K562 (cell line): ENCODE measurements at regions not wholly inside any gene's neighbourhood (a gene's known extent, or its start where the extent isn't known, plus 50 kb on each side); places are given as distances from the start of the nearest gene placed in this dataset.

Source experiments
- ATAC-seq: fragments of 200-7000 bp; cut with Tn5 transposase; 3 replicates; pipeline ENCODE4 v1.9.1; 2020; ENCODE audit warnings: moderate library complexity
- BruUV-seq: library from RNA; stranded (reverse); fragments of 400-500 nt; replicated peaks from 2 replicates; lab custom pipeline; 2021; lab: Mats Ljungman, UMichigan
- CTCF ChIA-PET: fragments of 300-600 bp; formaldehyde crosslinking; extraction: SDS; loops from one replicate; lab custom pipeline; 2021; ENCODE audit warnings: low intra/inter-chr PET ratio; lab: Yijun Ruan, JAX
- POLR2A ChIA-PET: fragments of 300-600, 350-650 bp; sonication (Branson Sonifier 250); formaldehyde crosslinking; extraction: SDS; loops from one replicate; lab custom pipeline; 2021; ENCODE audit warnings: antibody characterized with exemption, inconsistent platforms; lab: Yijun Ruan, JAX
- DNase-seq, 4 experiments: peaks; one replicate each; pipeline versions ENCODE4 v3.0.0 to v3.0.0-alpha.2; 2011 to 2018; ENCODE audit warnings: low spot score in 3 of 4, mixed read lengths in 3 of 4; ENCODE audit errors: extremely low read depth in 1 of 4
- FAIRE-seq: peaks from 2 replicates; lab custom pipeline; 2011; peaks lifted over from hg19 to GRCh38; lab: Jason Lieb, UNC
- H2AFZ ChIP-seq: 2 replicates; pipeline ENCODE4 v1.6.0; 2011; ENCODE audit warnings: low read depth, low read length, control low read depth, inconsistent platforms
- H3K27ac ChIP-seq: fragments of 200-600 bp; 3 replicates; pipeline ENCODE4 v1.8.0; 2011; ENCODE audit warnings: low read depth, mild to moderate bottlenecking, control low read depth, inconsistent platforms, low read length, moderate library complexity, mixed read lengths; ENCODE audit errors: extremely low read depth
- H3K27me3 ChIP-seq, 2 experiments: fragments of 300-600 bp in 1 of 2; 2 replicates in 1 of 2; 3 replicates in 1 of 2; pipeline versions ENCODE4 v1.6.0 to v1.8.0; 2011; ENCODE audit warnings: inconsistent platforms in 2 of 2, low read length in 2 of 2, mild to moderate bottlenecking in 1 of 2, mixed read lengths in 1 of 2, moderate library complexity in 1 of 2; ENCODE audit not compliant: control insufficient read depth in 2 of 2, insufficient read depth in 2 of 2
- H3K36me3 ChIP-seq: fragments of 300-600 bp; 3 replicates; pipeline ENCODE4 v1.8.0; 2011; ENCODE audit warnings: mild to moderate bottlenecking, low read length, inconsistent platforms; ENCODE audit not compliant: control insufficient read depth, insufficient read depth
- H3K4me1 ChIP-seq, 2 experiments: fragments of 200-600 bp in 1 of 2; replicated peaks in 1 of 2; 2 replicates in 1 of 2; 3 replicates in 1 of 2; pipeline versions ENCODE4 v1.5.1 to v1.8.0; 2011; ENCODE audit warnings: inconsistent platforms in 2 of 2, low read length in 2 of 2, mild to moderate bottlenecking in 1 of 2, mixed read lengths in 1 of 2, moderate library complexity in 1 of 2; ENCODE audit not compliant: control insufficient read depth in 2 of 2, insufficient read depth in 2 of 2
- H3K4me2 ChIP-seq: 2 replicates; pipeline ENCODE4 v1.6.1; 2011; ENCODE audit warnings: low read length, control low read depth, inconsistent platforms, mixed read lengths; ENCODE audit not compliant: insufficient read depth
- H3K4me3 ChIP-seq: fragments of 200-600 bp; sonication (generic), shearing (Covaris generic); 2 replicates; pipeline ENCODE4 v1.5.1; 2016; ENCODE audit warnings: control low read depth, inconsistent platforms
- H3K79me2 ChIP-seq: fragments of 200-600 bp; 3 replicates; pipeline ENCODE4 v1.8.0; 2011; ENCODE audit warnings: low read length, inconsistent platforms; ENCODE audit not compliant: control insufficient read depth, insufficient read depth
- H3K9ac ChIP-seq, 2 experiments: 2 replicates each; pipeline versions ENCODE4 v1.6.0 to v1.6.1; 2011; ENCODE audit warnings: low read depth in 2 of 2, low read length in 2 of 2, control low read depth in 1 of 2, inconsistent platforms in 1 of 2, mild to moderate bottlenecking in 1 of 2, mixed read lengths in 1 of 2; ENCODE audit not compliant: insufficient read depth in 1 of 2
- H3K9me1 ChIP-seq: one replicate; pipeline ENCODE4 v1.6.0; 2011; ENCODE audit warnings: inconsistent platforms, mild to moderate bottlenecking, low read length, moderate library complexity; ENCODE audit not compliant: control insufficient read depth, insufficient read depth
- H3K9me3 ChIP-seq: replicated peaks from 2 replicates; pipeline ENCODE4 v1.5.1; 2011; ENCODE audit warnings: low read depth, low read length, inconsistent platforms; ENCODE audit not compliant: control insufficient read depth, insufficient read depth
- H4K20me1 ChIP-seq: replicated peaks from 2 replicates; pipeline ENCODE4 v1.6.1; 2011; ENCODE audit warnings: low read length, inconsistent platforms, mixed read lengths; ENCODE audit not compliant: control insufficient read depth, insufficient read depth
- ATF1 ChIP-seq, 2 experiments: fragments of 450-650 bp in 1 of 2; IDR thresholded peaks; 2 replicates each; pipeline ENCODE4 v1.6.1; 2016; ENCODE audit warnings: missing compliant biosample characterization in 1 of 2, missing genetic modification characterization in 1 of 2
- CHCHD3 ChIP-seq: fragments of 250-450 bp; sonication (Bioruptor Pico); IDR thresholded peaks from 2 replicates; pipeline ENCODE4 v2.1.2; 2022; ENCODE audit warnings: mild to moderate bottlenecking
- CXXC5 ChIP-seq: fragments of 250-450 bp; sonication (Bioruptor Pico); IDR thresholded peaks from 2 replicates; pipeline ENCODE4 v1.8.0; 2022; ENCODE audit warnings: inconsistent platforms, mild to moderate bottlenecking, moderate library complexity
- FIP1L1 ChIP-seq: fragments of 200-400 bp; formaldehyde crosslinking; IDR thresholded peaks from 2 replicates; pipeline ENCODE4 v1.6.1; 2018; ENCODE audit warnings: mild to moderate bottlenecking, low read depth, low read length; ENCODE audit not compliant: poor library complexity, severe bottlenecking
- RHOXF2B ChIP-seq: fragments of 250-450 bp; sonication (Bioruptor Pico); conservative IDR thresholded peaks from 2 replicates; pipeline ENCODE4 v1.5.1; 2021
- SMAD1 ChIP-seq: fragments of 150-350 bp; IDR thresholded peaks from 2 replicates; pipeline ENCODE4 v1.6.1; 2014; ENCODE audit warnings: low read length, low read depth; ENCODE audit not compliant: partially characterized antibody
- ZNF165 ChIP-seq: fragments of 250-450 bp; sonication (Bioruptor Pico); IDR thresholded peaks from 2 replicates; pipeline ENCODE4 v1.4.0; 2020; ENCODE audit warnings: borderline replicate concordance
- WGBS: fragments of 100-300 bp; shearing (Covaris generic); methylation state at CpG from one replicate; pipeline ENCODE4 v1.1.6; 2016; ENCODE audit warnings: low coverage, mixed read lengths; ENCODE audit not compliant: insufficient coverage; ENCODE audit errors: missing lambda C conversion rate; 5-methylcytosine and 5-hydroxymethylcytosine counted together
- in situ Hi-C: fragments of 300-500 bp; cut with MboI; formaldehyde crosslinking; loops from 4 replicates; pipeline ENCODE4 v1.15.0; 2018; ENCODE audit warnings: inconsistent platforms, mixed read lengths
- intact Hi-C: fragments of 100-400 bp; cut with micrococcal nuclease; formaldehyde crosslinking; loops from 2 replicates; pipeline ENCODE4 v1.14.2; 2022
- TF ChIP-seq, protein P1 (sequence below): sonication (generic); IDR thresholded peaks from 2 replicates; pipeline ENCODE4 v1.6.1; 2016
- TF ChIP-seq, protein P2 (sequence below): sonication (generic); formaldehyde crosslinking; IDR thresholded peaks from 2 replicates; pipeline ENCODE4 v1.8.1; 2022; ENCODE audit warnings: missing genetic modification reagents

GRCh38 chr11:77530879-77531278 lies 57.0 kb upstream of the PAK1 start:
- DNase-seq (no peak), ATAC-seq (no peak), FAIRE-seq (no peak)
- CTCF ChIA-PET = no interaction called here
- 0% methylated on average over 1 of the region's 1 CpG for WGBS
- Histone ChIP-seq H3K27ac (no peak overlapping the region), H3K79me2 (no peaks in the 10 kb centered on the region), H3K27me3 (peaks cover 2 to 4% of the 10 kb centered on the region in 2 experiments; a peak in 2 of 5 replicates), H3K9me3 (no peaks in the 10 kb centered on the region), H3K36me3 (no peaks in the 10 kb centered on the region), H3K4me2 (no peak overlapping the region), H3K4me1 (no peaks in the 10 kb centered on the region), H4K20me1 (no peaks in the 10 kb centered on the region), H3K9ac (no peak overlapping the region), H3K4me3 (no peak overlapping the region), H2AFZ (no peak overlapping the region), H3K9me1 (no peaks in the 10 kb centered on the region)
- intact Hi-C loops (no loop called here), in situ Hi-C loops (no loop called here)
- no TSS peak for BruUV-seq
- TF ChIP-seq CXXC5 (CRISPR knock-in tag) (no peak), CHCHD3 (CRISPR knock-in tag) (no peak), ZNF165 (CRISPR knock-in tag) (no peak), ATF1 (CRISPR knock-in tag; IDR thresholded peaks at IDR 0.05) (no peak), ATF1 (tag; IDR thresholded peaks at IDR 0.05) (no peak), RHOXF2B (CRISPR knock-in tag) (no peak), SMAD1 (no peak), FIP1L1 (no peak)
- TF ChIP-seq, protein P1, sequence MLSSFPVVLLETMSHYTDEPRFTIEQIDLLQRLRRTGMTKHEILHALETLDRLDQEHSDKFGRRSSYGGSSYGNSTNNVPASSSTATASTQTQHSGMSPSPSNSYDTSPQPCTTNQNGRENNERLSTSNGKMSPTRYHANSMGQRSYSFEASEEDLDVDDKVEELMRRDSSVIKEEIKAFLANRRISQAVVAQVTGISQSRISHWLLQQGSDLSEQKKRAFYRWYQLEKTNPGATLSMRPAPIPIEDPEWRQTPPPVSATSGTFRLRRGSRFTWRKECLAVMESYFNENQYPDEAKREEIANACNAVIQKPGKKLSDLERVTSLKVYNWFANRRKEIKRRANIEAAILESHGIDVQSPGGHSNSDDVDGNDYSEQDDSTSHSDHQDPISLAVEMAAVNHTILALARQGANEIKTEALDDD = no peak
- TF ChIP-seq, protein P2, sequence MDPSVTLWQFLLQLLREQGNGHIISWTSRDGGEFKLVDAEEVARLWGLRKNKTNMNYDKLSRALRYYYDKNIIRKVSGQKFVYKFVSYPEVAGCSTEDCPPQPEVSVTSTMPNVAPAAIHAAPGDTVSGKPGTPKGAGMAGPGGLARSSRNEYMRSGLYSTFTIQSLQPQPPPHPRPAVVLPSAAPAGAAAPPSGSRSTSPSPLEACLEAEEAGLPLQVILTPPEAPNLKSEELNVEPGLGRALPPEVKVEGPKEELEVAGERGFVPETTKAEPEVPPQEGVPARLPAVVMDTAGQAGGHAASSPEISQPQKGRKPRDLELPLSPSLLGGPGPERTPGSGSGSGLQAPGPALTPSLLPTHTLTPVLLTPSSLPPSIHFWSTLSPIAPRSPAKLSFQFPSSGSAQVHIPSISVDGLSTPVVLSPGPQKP (CRISPR knock-in tag) = no peak
- POLR2A ChIA-PET = interaction anchor here (1.2 kb wide), 1 partner anchor 14 kb away, joined by 3 read pairs; no protein-coding TSS in a partner anchor
